ENCODE measurements at regions not wholly inside any gene's neighbourhood (a gene's known extent, or its start where the extent isn't known, plus 50 kb on each side); places are given as distances from the start of the nearest gene placed in this dataset.

Small RNAs in the stretch of these regions (small RNA-seq; reads per million reads assigned to genes)
- 0 reads per million in 2 experiments for gene AC147067.2
